NCI-H2081 treated with DMSO at 0.1 percent for 48 hours (cell line): ENCODE measurements at regions not wholly inside any gene's neighbourhood (a gene's known extent, or its start where the extent isn't known, plus 50 kb on each side); places are given as distances from the start of the nearest gene placed in this dataset.
"Not testable (repeated sequence)": the region's sequence is repeated elsewhere in the genome, so short reads cannot be mapped to it uniquely, and the experiment has no call there.

Experiments
- DNase-seq: peaks from one replicate; lab custom pipeline; 2025; lab: John Stamatoyannopoulos, UW

DNA sequence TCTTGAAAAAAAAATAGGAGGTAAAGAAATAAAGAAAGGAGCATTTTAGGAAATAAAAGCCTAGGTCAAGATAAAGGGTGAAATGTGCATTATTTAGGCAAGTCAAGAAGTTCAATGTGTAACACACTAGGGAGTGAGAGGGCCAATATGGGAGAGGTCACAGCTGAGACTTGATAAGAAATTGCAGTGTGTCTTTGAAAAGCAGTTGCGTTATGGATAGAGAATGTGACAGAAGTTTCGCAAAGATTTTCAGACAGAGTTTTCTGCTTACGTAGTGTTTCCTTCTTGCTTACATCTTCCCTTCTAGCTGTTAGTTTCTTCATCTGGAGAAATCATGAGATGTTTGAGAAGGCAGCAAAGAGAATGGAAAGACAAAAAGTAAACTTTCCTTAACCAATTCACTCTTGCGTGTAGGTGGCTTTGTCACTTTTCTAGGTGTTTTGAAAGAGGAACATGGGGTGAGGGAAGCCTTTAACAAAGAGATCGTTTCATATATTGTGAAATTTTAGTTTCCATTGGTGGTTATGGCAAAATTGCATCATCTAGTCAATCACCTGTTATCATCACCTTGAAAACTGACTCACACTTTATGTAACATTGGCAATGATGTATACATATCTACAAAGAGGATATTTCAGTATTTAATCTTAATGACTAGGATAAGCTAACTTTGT lies 975.5 kb downstream of the OLFM4 start:
- DNase-seq, result no peak

DNA sequence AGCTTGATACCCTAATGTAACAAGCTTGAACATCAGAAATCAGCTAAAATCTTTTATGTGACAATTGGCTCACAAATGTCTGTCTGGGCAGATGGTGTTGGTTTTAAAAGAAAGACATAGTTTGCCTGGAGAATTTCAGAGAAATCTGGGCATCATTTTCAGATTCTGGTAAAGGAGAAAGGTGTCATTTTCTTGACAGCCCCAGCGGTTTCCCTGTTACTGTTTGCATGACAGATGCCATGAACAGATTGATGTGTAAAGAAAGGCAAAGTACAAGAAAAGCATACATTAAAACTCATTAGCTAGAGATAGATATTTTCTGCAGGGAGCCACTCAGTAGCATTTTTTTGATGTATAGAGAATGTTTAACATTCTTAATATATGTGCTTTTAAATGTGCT lies 987.9 kb downstream of the OLFM4 start:
- no peak for DNase-seq

GRCh38 chr13:54018485-54018884 lies 989.9 kb downstream of the OLFM4 start:
- no peak for DNase-seq

GRCh38 chr13:54029226-54029625 lies 1000.6 kb downstream of the OLFM4 start:
- DNase-seq, result no peak

DNA sequence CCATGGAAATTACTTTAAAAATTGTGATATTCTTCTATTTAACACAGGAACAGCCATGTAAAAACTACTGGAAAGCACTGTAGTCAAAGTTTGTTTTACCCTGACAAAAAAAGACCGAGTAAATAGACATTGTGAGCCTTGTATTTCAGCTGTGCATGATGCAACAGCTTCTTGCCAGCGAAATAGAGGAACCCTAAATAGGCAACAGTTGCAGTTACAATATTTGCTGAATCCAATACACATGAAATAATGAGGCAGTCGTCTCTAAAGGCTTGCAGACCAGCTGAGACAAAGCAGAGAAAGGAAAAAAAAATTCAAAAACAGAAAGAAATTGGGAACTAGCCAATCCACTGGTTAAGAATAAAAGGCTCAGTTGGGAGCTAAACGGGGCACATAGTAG lies 1001.1 kb downstream of the OLFM4 start:
- DNase-seq, result no peak

- DNase-seq, result no peak
Observed at GRCh38 chr13:54033323-54033861, 1004.8 kb downstream of the OLFM4 start.

DNA sequence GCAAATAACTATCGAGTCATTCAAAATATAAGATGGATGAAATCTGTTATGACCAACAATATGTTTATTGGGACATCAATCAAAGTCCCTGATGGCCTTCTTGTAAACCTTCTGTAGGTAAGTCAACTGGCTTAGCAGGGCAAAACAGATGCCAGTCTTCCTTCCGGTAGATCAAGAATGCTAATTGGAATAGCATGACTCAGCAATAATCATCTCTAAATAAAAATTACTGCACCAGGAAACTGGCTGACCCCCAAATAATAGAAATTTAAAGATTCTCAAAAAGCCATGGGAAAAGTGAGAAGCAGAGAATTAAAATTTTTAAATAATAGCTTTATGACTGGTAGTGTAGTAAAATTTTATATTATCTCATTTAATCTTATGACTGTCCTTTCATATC lies 1005.4 kb downstream of the OLFM4 start:
- DNase-seq, result no peak

- DNase-seq, result not testable (repeated sequence)
Observed at GRCh38 chr13:54057416-54057815, 1028.8 kb downstream of the OLFM4 start.

GRCh38 chr13:54069958-54070357 lies 1041.3 kb downstream of the OLFM4 start:
- not testable (repeated sequence) for DNase-seq

- DNase-seq, result no peak
Observed at GRCh38 chr13:54077569-54077968, 1049.0 kb downstream of the OLFM4 start.

- no peak for DNase-seq
Observed at GRCh38 chr13:54078271-54078870, 1049.8 kb downstream of the OLFM4 start.

GRCh38 chr13:54082309-54082708 lies 1053.7 kb downstream of the OLFM4 start:
- not testable (repeated sequence) for DNase-seq

DNA sequence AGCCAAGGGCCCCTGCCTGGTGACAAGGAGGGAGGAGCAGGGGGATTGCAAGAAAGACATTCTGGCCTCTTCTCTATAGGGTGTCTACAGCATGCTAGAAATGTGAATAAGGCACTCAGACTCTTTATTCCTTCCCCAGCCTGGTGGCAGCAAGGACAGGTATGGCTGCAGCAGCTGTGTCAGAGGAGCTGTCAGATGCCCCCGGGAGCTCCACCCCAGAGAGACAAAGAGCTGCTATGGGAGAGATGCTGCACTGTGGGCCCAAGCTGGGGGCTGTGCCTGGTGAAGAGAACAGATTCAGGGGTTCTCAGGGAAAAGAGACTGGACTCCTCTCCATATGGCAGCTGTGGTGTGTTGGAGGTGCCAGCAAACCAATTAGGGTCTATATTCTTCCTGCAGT lies 1063.3 kb downstream of the OLFM4 start:
- DNase-seq, result no peak

GRCh38 chr13:54092686-54093085 lies 1064.1 kb downstream of the OLFM4 start:
- no peak for DNase-seq

DNA sequence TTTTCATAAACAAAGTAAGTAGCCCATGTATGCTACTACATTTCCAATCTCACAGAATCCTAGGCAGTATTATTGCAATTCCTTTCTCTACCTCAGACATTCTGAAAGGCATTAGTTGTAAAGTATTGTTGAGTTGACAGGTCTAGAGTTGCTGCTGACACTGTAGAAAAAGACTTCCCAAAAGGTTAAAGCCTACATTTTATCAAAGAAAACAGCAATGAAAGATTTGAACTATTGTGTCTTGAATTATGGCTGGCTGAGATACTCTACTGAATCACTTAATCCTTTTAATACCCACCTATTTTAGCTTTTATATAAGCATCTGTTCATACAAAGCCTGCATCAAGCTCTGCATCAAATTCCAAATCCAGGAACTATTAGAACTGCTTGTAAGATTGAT lies 1082.0 kb downstream of the OLFM4 start:
- no peak for DNase-seq

DNA sequence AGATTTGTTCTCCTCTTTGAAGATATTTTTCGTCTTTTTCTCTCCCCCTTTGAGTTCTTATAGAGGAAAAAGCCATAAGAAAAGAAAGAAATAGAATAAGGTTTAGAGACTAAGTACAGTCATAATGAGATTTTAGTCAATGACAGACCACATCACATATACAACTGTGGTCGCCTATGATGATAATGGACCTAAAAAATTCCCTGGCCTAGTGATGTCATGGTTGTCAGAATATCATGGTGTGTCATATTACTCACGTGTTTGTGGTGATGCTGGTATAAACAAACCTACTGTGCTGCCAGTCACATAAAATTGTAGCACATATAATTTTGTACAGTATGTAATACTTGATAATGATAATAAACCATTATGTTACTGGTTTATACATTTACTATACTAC lies 1096.1 kb downstream of the OLFM4 start:
- DNase-seq, result no peak

DNA sequence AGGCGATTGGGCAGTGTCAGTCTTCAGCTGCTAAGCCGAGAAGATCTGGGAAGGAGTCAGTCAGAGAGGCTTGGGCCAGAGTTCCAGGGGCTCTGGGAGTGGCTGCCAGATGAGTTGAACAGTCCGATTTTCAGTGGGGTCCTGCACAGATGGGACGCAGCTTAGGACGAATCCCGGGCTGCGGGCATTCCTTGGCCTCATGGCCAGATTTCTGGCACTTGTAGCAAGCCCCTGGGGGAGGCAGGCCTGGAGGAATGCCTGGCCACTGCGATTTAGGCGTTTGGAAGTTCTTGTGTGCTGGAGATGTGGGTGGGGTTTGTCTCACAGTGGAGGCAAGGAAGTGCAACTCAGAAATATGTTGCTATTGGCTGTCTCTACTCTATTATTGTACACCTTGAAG lies 1102.3 kb downstream of the OLFM4 start:
- DNase-seq, result not testable (repeated sequence)

DNA sequence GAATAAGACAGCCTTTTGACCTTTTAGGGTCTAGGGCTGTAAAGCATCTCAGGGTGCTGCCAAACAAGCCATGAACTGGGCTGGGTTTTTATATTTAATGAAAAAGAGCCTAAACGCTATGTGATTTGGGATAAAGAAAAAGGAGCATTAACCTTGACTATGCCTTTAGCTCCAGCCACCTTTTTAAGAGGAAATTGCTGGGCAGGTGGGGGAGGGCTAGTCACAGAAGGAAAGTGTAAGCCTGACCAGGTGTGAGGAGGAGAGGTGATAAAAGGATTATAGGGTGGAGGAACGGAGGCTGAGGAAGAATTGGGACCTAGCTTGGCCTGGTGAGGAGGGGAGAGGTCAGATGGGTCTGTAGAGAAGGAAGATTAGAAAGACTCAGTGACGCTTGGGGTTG lies 1102.8 kb downstream of the OLFM4 start:
- DNase-seq, result not testable (repeated sequence)

- DNase-seq, result not testable (repeated sequence)
Observed at GRCh38 chr13:54132127-54132526, 1103.5 kb downstream of the OLFM4 start.

DNA sequence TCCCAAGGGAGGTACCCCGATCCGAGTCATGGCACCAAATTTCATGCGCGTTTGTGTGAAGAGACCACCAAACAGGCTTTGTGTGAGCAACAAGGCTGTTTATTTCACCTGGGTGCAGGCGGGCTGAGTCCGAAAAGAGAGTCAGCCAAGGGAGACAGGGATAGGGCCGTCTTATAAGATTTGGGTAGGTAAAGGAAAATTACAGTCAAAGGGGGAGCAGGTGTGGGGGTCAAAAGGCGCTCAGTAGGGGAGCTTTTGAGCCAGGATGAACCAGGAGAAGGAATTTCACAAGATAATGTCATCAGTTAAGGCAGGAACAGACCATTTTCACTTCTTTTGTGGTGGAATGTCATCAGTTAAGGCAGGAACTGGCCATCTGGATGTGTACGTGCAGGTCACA lies 1104.1 kb downstream of the OLFM4 start:
- DNase-seq, result not testable (repeated sequence)

DNA sequence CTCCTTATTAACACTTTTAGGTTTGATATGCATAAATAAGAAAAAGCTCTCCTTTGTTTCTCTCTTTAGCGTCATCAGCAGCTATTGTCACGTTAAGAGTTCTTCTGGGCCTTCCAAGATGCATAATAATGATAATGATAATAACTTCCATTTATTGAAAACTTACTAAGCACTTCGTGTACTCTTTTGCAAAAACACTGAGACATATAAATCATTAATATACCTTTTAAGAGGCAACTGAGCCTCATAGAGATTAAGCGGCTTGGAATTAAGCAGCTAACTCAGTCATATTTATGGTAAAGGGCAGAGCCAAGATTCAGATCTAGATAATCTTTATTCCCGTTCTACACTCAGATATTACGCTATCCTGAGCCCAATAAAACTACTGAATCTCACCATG lies 1105.1 kb downstream of the OLFM4 start:
- no peak for DNase-seq

DNA sequence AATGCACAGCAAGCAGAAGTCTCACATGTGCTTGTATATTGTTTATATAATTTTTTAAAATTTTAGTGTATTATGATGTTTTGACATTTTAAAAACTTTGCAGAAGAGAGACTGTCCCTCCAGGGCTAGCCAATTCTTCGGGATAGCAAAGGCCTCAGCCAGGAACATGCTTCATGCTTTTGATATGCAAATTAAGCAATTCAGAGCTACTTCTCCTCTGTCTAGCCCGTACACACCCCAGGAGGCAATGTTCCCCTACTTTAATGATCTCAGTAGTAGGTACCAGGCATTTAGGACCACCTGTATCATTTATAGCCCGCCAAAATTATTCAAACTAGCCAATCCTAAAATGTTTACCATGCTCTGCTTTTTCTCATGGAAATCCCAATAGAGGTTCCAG lies 1116.2 kb downstream of the OLFM4 start:
- no peak for DNase-seq

GRCh38 chr13:54150851-54151250 lies 1122.2 kb downstream of the OLFM4 start:
- DNase-seq, result no peak

- DNase-seq, result no peak
Observed at GRCh38 chr13:54162069-54162468, 1133.5 kb downstream of the OLFM4 start.
